GM12875 (cell line): ENCODE measurements at regions not wholly inside any gene's neighbourhood (a gene's known extent, or its start where the extent isn't known, plus 50 kb on each side); places are given as distances from the start of the nearest gene placed in this dataset.

ENCODE experiments used
- H3K4me3 ChIP-seq: one replicate; pipeline ENCODE4 v1.5.1; 2011; ENCODE audit warnings: low read depth, low read length, control low read depth
- TF ChIP-seq, protein P1 (sequence below): IDR thresholded peaks from 2 replicates; pipeline ENCODE4 v1.5.1; 2011; ENCODE audit warnings: low read depth, mild to moderate bottlenecking, control low read depth, inconsistent platforms, low read length, moderate library complexity, borderline replicate concordance; ENCODE audit not compliant: insufficient read depth

- TF ChIP-seq, protein P1, sequence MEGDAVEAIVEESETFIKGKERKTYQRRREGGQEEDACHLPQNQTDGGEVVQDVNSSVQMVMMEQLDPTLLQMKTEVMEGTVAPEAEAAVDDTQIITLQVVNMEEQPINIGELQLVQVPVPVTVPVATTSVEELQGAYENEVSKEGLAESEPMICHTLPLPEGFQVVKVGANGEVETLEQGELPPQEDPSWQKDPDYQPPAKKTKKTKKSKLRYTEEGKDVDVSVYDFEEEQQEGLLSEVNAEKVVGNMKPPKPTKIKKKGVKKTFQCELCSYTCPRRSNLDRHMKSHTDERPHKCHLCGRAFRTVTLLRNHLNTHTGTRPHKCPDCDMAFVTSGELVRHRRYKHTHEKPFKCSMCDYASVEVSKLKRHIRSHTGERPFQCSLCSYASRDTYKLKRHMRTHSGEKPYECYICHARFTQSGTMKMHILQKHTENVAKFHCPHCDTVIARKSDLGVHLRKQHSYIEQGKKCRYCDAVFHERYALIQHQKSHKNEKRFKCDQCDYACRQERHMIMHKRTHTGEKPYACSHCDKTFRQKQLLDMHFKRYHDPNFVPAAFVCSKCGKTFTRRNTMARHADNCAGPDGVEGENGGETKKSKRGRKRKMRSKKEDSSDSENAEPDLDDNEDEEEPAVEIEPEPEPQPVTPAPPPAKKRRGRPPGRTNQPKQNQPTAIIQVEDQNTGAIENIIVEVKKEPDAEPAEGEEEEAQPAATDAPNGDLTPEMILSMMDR: no peak
- no peak overlapping the region for H3K4me3 ChIP-seq
These were observed 905.6 kb downstream of the BCL11B start for GRCh38 chr14:98366429-98366828.

DNA sequence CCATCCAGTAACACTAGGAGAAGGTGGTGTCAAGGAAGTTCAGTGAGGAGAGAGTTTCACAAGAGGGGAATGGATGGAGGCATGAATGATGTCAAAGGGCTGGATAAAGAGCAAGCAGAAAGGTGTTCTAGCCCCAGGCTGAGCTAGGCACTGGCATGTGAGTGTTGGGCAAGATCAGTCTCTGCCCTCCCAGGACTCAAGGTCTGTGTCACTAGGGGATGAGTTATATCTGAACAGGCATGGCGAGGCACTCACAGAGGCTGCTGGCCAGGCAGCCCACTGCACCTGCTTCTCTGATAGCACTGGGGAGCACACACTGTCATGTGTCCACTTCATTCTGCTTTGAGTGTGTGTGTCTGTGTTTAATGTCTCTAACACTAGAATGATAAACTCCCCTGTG is 903.8 kb downstream of the BCL11B start:
- no peak overlapping the region for H3K4me3 ChIP-seq
- TF ChIP-seq, protein P1: no peak

GRCh38 chr14:98368916-98369315 is 903.1 kb downstream of the BCL11B start:
- no peak overlapping the region for H3K4me3 ChIP-seq
- TF ChIP-seq, protein P1: no peak

GRCh38 chr14:98369344-98369743 is 902.7 kb downstream of the BCL11B start:
- TF ChIP-seq, protein P1: no peak

DNA sequence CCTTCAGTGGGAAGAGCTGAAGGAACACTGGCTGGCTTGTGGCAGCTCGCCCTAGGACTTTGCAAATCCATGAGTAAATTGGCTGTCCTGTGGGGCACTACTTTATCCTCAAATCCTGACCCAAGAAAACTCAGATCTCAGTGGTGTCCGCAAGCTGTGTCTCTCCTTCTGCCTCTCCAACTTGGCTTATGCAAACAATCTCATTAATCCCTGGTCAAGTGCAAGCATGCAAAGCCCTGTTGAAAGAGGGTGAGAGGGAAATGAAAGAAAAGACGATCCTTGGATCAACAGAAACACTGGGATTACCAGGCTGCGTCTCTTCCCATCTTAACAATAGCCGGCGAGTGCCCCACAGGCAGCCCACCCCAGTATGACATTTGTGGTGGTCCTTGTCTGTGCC is 901.6 kb downstream of the BCL11B start:
- TF ChIP-seq, protein P1: no peak
- H3K4me3 ChIP-seq: no peak overlapping the region

More at GRCh38 chr14:98369344-98369743, 902.7 kb downstream of the BCL11B start:
- H3K4me3 ChIP-seq: no peak overlapping the region

GRCh38 chr14:98371141-98371540 is 900.9 kb downstream of the BCL11B start:
- TF ChIP-seq, protein P1: no peak
- H3K4me3 ChIP-seq: no peak overlapping the region

DNA sequence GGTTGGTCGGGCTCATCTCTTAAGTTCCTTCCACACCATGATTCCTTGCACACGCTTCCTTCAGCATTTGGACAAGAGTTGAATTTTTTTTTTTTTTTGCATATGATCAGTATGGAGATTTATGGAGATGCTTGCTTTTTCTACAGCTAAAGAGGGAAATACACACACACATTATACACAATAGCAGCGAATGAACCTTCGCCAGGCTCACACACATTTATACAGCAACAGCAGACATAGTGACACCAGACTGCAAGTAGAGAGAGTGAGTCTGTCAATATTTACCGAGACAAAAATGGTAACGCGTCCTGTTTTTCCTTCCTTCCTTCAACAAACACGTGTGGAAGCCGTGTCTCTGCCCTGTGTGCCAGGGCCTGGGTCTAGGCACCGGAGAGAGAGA is 897.9 kb downstream of the BCL11B start:
- H3K4me3 ChIP-seq: no peak overlapping the region
- TF ChIP-seq, protein P1: no peak
